ENCODE measurements at regions not wholly inside any gene's neighbourhood (a gene's known extent, or its start where the extent isn't known, plus 50 kb on each side); places are given as distances from the start of the nearest gene placed in this dataset.

DNA sequence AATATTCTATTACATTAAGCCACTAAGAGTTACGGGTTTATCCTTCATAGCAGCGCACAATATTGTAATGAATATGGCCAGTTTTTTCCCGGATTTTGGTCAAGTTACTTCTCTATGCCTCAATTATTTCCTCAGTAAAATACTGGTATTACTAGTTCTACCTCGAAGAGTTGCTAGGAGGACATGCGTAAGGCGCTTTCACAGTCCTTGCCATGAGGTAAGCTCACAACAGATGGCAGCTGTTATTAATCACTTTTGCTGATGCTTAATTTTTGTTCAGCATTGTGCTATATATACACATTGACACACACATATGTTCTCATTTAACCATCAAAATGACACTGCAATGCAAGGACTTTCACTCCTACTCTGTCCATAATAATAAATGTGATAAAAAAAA, 101.5 kb downstream of the SCG2 start:
- no peak overlapping the region for H3K4me3 ChIP-seq (ENCODE audit: low read depth, low read length)
- DNase-seq (ENCODE audit: low read depth, low spot score): no peak
- in situ Hi-C loops (cut with HindIII; ENCODE audit: low sequenced_read_pairs): no loop called here
- TF ChIP-seq, protein P1, sequence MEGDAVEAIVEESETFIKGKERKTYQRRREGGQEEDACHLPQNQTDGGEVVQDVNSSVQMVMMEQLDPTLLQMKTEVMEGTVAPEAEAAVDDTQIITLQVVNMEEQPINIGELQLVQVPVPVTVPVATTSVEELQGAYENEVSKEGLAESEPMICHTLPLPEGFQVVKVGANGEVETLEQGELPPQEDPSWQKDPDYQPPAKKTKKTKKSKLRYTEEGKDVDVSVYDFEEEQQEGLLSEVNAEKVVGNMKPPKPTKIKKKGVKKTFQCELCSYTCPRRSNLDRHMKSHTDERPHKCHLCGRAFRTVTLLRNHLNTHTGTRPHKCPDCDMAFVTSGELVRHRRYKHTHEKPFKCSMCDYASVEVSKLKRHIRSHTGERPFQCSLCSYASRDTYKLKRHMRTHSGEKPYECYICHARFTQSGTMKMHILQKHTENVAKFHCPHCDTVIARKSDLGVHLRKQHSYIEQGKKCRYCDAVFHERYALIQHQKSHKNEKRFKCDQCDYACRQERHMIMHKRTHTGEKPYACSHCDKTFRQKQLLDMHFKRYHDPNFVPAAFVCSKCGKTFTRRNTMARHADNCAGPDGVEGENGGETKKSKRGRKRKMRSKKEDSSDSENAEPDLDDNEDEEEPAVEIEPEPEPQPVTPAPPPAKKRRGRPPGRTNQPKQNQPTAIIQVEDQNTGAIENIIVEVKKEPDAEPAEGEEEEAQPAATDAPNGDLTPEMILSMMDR (IDR thresholded peaks at IDR 0.05; ENCODE audit: low read depth, low read length): no peak

DNA sequence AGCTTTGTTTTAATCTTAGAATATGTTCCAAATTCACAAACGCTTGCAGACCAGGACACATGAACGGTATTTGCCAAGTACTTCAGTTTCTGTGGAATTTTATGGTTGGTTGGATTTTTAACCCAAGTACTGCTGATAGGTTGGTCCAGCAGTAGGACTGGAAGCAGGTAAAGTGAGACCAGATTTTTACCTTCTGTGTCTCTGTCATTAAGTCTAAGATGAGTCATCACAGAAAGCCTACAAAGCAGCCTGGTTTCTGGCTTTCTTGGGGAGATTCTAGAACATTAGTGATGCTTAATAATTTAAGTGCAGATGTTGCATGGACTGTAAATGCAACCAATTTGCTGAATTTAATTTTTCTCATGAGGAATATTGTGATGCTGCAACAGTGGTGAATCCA, 100.5 kb downstream of the SCG2 start:
- no peak overlapping the region for H3K4me3 ChIP-seq (ENCODE audit: low read depth, low read length)
- in situ Hi-C loops (cut with HindIII; ENCODE audit: low sequenced_read_pairs): no loop called here
- TF ChIP-seq, protein P1 (IDR thresholded peaks at IDR 0.05; ENCODE audit: low read depth, low read length): no peak
- DNase-seq (ENCODE audit: low read depth, low spot score): no peak

DNA sequence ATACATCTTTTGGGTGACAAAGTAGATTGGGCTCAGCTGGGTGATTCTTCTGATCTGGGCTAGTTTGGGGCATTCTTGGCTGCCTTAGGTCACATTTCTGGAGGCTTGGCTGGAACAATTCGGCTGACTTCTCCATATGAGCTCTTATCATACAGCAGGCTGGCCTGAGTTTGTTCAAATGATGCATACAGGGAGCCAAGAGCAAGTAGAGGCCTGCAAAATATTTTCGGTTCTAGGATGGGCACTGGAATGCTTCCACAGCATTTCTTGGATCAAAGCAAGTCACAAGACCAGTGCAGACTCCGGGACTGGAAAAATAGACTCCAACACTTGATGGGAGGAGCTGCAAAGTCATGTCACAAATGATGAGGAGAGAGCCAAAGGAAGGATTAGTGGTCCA, 98.4 kb downstream of the SCG2 start:
- no peak overlapping the region for H3K4me3 ChIP-seq (ENCODE audit: low read depth, low read length)
- TF ChIP-seq, protein P1 (IDR thresholded peaks at IDR 0.05; ENCODE audit: low read depth, low read length): no peak
- DNase-seq (ENCODE audit: low read depth, low spot score): no peak
- in situ Hi-C loops (cut with HindIII; ENCODE audit: low sequenced_read_pairs): no loop called here

DNA sequence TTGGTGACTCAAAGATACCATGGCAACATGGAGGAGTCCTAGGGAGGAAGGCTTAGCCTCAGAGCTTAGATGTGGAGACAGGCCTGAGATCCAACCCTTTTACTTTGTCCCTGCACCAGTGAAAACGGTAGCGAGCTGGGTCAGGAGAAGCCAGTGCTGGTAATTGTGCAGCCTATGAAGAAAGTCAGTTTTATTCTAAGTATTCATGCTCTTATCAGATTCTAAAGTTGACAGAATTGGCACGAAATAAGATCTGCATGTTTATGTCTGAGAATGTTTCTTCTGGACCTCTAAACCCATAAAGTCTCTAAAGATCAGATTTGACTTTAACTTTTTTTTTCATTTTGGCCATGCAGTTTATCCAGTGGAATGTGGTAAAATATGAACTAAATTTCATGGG, 93.8 kb downstream of the SCG2 start:
- in situ Hi-C loops (cut with HindIII; ENCODE audit: low sequenced_read_pairs): no loop called here
- no peak overlapping the region for H3K4me3 ChIP-seq (ENCODE audit: low read depth, low read length)
- DNase-seq (ENCODE audit: low read depth, low spot score): no peak
- TF ChIP-seq, protein P1 (IDR thresholded peaks at IDR 0.05; ENCODE audit: low read depth, low read length): no peak

DNA sequence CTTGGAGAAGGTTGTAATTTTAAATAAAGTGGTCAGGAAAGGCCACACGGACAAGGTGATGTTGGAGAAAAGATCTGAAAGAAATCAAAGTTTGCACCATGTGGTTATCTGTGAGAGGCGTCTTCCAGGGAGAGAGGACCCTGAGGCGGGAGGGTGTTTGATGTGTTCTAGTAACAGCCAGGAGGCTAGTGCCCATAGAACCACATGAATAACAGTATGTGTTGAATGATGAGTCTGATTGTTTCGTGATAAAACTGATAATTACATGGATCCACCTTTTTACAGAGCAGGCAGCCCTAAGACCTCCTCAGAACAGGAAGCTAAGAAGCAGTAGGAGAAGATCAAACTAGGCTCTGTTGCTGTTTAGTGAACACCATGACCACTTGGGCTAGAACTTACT, 91.4 kb downstream of the SCG2 start:
- H3K4me3 ChIP-seq (ENCODE audit: low read depth, low read length): no peak overlapping the region
- in situ Hi-C loops (cut with HindIII; ENCODE audit: low sequenced_read_pairs): no loop called here
- DNase-seq (ENCODE audit: low read depth, low spot score): no peak
- TF ChIP-seq, protein P1 (IDR thresholded peaks at IDR 0.05; ENCODE audit: low read depth, low read length): no peak

DNA sequence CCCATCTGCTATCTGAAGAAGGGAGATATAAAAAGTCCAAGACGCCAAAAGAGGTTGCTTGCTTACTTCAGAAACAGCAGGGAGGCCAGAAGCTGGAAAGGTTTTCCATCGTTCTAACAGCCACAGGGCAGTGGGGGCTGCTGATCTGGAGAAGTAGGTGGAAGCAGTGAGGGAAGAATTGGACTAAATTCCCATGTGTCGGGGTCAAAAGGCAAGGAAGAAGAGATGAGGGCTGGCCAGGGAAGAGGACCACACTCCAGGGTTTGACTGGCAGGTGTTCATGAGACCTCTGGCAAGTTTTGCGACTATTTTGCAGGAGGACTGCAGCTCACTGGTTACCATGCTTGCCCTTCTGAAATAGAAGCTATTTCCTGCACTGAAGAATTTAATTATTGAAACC, 91.0 kb downstream of the SCG2 start:
- TF ChIP-seq, protein P1 (IDR thresholded peaks at IDR 0.05; ENCODE audit: low read depth, low read length): no peak
- H3K4me3 ChIP-seq (ENCODE audit: low read depth, low read length): no peak overlapping the region
- no peak for DNase-seq (ENCODE audit: low read depth, low spot score)
- in situ Hi-C loops (cut with HindIII; ENCODE audit: low sequenced_read_pairs): no loop called here
